ENCODE measurements at regions not wholly inside any gene's neighbourhood (a gene's known extent, or its start where the extent isn't known, plus 50 kb on each side); places are given as distances from the start of the nearest gene placed in this dataset.

GRCh38 chr16:5791011-5791657, 693.5 kb upstream of the EEF2KMT start:
- DNase-seq (ENCODE audit: low spot score in 2 of 2) (no peak), ATAC-seq (replicated peaks; ENCODE audit: extremely low read depth, poor library complexity, severe bottlenecking) (no peak)
- Mint-ChIP-seq H3K9me3 (peaks cover 29% of the 10 kb centered on the region), H3K4me1 (no peaks in the 10 kb centered on the region), H3K36me3 (ENCODE audit: insufficient read depth) (no peaks in the 10 kb centered on the region), H3K27me3 (no peaks in the 10 kb centered on the region), H3K4me3 (no peak overlapping the region), H3K27ac (ENCODE audit: low read depth) (no peak overlapping the region)

DNA sequence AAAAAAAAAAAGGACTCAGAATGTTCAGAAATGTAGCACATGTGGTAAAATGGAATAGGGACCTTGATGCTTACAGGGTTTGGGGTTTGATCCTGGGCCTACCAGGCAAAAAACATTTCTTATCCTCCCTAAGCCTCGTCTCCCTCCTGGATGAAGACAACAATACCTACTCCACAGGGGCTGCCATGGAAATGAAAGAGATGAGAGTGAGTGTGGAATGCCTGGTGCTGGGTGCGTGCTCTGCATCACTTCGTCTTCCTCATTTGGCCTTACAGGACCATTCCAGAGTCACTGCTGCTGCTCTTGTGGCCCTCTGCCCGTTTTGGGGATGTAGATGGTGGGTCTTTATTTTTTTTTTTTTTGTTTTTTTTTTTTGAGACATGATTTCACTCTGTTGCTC, 692.9 kb upstream of the EEF2KMT start:
- no peak overlapping the region for H3K4me3 Mint-ChIP-seq
- H3K36me3 Mint-ChIP-seq (ENCODE audit: insufficient read depth): no peaks in the 10 kb centered on the region
- ATAC-seq (replicated peaks; ENCODE audit: extremely low read depth, poor library complexity, severe bottlenecking) (no peak), DNase-seq (ENCODE audit: low spot score in 2 of 2) (no peak)
- H3K4me1 Mint-ChIP-seq: no peaks in the 10 kb centered on the region
- H3K27ac Mint-ChIP-seq (ENCODE audit: low read depth): no peak overlapping the region
- no peaks in the 10 kb centered on the region for H3K27me3 Mint-ChIP-seq
- H3K9me3 Mint-ChIP-seq: peaks cover 30% of the 10 kb centered on the region

DNA sequence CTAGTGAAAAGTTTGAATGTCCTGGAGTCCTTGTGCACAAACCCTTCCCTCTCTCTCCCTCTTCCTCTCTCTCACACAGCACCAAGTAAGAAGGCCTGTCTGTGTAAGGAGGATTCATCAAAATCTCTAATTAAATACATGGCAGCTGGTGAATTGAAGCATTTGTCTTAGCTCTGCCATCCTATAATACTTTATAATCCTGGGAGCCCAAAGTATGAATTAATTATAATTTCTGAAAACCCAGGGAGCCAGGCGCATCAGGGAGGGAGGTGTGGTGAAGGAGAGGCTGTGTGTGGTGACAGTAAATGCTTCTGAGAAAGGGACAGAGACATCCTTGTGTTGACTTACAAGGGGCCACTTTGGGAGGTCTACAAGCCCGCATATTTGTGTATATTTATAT, 691.4 kb upstream of the EEF2KMT start:
- Mint-ChIP-seq H3K9me3 (peaks cover 28% of the 10 kb centered on the region), H3K27me3 (no peaks in the 10 kb centered on the region)

GRCh38 chr16:5781436-5781835, 683.8 kb upstream of the EEF2KMT start:
- ATAC-seq (replicated peaks; ENCODE audit: extremely low read depth, poor library complexity, severe bottlenecking): no peak
- DNase-seq (ENCODE audit: low spot score in 2 of 2): no peak
- H3K27me3 Mint-ChIP-seq: no peaks in the 10 kb centered on the region
- peaks cover 25% of the 10 kb centered on the region for H3K9me3 Mint-ChIP-seq
- H3K36me3 Mint-ChIP-seq (ENCODE audit: insufficient read depth): no peaks in the 10 kb centered on the region
- H3K4me3 Mint-ChIP-seq: no peak overlapping the region
- H3K4me1 Mint-ChIP-seq: no peaks in the 10 kb centered on the region
- H3K27ac Mint-ChIP-seq (ENCODE audit: low read depth): no peak overlapping the region

More for the DNA sequence above, 691.4 kb upstream of the EEF2KMT start:
- Mint-ChIP-seq H3K4me1 (no peaks in the 10 kb centered on the region), H3K4me3 (no peak overlapping the region), H3K36me3 (ENCODE audit: insufficient read depth) (no peaks in the 10 kb centered on the region), H3K27ac (ENCODE audit: low read depth) (no peak overlapping the region)
- DNase-seq (ENCODE audit: low spot score in 2 of 2) (no peak), ATAC-seq (replicated peaks; ENCODE audit: extremely low read depth, poor library complexity, severe bottlenecking) (no peak)

DNA sequence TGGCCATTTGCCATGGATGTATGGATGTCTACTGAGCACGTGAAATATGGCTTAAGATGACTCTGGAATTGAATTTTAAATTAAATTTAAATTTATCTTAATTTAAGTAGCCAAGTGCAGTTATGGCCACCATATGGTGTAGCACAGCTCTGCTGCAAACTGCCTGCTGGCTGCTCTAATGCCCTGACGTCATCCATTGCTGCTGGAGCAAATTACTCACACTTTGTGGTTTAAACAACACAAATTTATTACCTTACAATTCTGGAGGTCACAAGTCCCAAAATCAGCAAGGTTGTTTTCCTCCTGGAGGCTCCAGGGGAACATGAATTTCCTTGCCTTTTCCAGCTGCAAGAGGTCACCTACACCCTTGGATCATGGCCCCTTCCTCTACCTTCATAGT, 679.3 kb upstream of the EEF2KMT start:
- H3K9me3 Mint-ChIP-seq: peaks cover 19% of the 10 kb centered on the region
- H3K27ac Mint-ChIP-seq (ENCODE audit: low read depth): no peak overlapping the region
- no peaks in the 10 kb centered on the region for H3K27me3 Mint-ChIP-seq
- DNase-seq (ENCODE audit: low spot score in 2 of 2): no peak
- H3K4me3 Mint-ChIP-seq: no peak overlapping the region
- ATAC-seq (replicated peaks; ENCODE audit: extremely low read depth, poor library complexity, severe bottlenecking): no peak
- H3K36me3 Mint-ChIP-seq (ENCODE audit: insufficient read depth): no peaks in the 10 kb centered on the region
- H3K4me1 Mint-ChIP-seq: no peaks in the 10 kb centered on the region

- Mint-ChIP-seq H3K36me3 (ENCODE audit: insufficient read depth) (no peaks in the 10 kb centered on the region), H3K27me3 (no peaks in the 10 kb centered on the region), H3K4me1 (no peaks in the 10 kb centered on the region), H3K9me3 (peaks cover 19% of the 10 kb centered on the region), H3K27ac (ENCODE audit: low read depth) (no peak overlapping the region), H3K4me3 (no peak overlapping the region)
- DNase-seq (ENCODE audit: low spot score in 2 of 2) (no peak), ATAC-seq (replicated peaks; ENCODE audit: extremely low read depth, poor library complexity, severe bottlenecking) (no peak)
Observed at GRCh38 chr16:5775916-5776315, 678.3 kb upstream of the EEF2KMT start.

- ATAC-seq (replicated peaks; ENCODE audit: extremely low read depth, poor library complexity, severe bottlenecking) (no peak), DNase-seq (ENCODE audit: low spot score in 2 of 2) (no peak)
- Mint-ChIP-seq H3K27me3 (no peaks in the 10 kb centered on the region), H3K36me3 (ENCODE audit: insufficient read depth) (no peaks in the 10 kb centered on the region), H3K4me1 (no peaks in the 10 kb centered on the region), H3K27ac (ENCODE audit: low read depth) (no peak overlapping the region), H3K9me3 (peaks cover 17% of the 10 kb centered on the region), H3K4me3 (no peak overlapping the region)
Observed at GRCh38 chr16:5770118-5770517, 672.5 kb upstream of the EEF2KMT start.

GRCh38 chr16:5769513-5769912, 671.9 kb upstream of the EEF2KMT start:
- Mint-ChIP-seq H3K9me3 (peaks cover 17% of the 10 kb centered on the region), H3K4me3 (no peak overlapping the region), H3K27me3 (no peaks in the 10 kb centered on the region), H3K36me3 (ENCODE audit: insufficient read depth) (no peaks in the 10 kb centered on the region), H3K4me1 (no peaks in the 10 kb centered on the region), H3K27ac (ENCODE audit: low read depth) (no peak overlapping the region)
- DNase-seq (ENCODE audit: low spot score in 2 of 2) (no peak), ATAC-seq (replicated peaks; ENCODE audit: extremely low read depth, poor library complexity, severe bottlenecking) (no peak)

GRCh38 chr16:5768445-5768844, 670.9 kb upstream of the EEF2KMT start:
- H3K4me1 Mint-ChIP-seq: no peaks in the 10 kb centered on the region
- H3K36me3 Mint-ChIP-seq (ENCODE audit: insufficient read depth): no peaks in the 10 kb centered on the region
- no peaks in the 10 kb centered on the region for H3K27me3 Mint-ChIP-seq
- no peak overlapping the region for H3K4me3 Mint-ChIP-seq
- DNase-seq (ENCODE audit: low spot score in 2 of 2) (no peak), ATAC-seq (replicated peaks; ENCODE audit: extremely low read depth, poor library complexity, severe bottlenecking) (no peak)
- no peak overlapping the region for H3K27ac Mint-ChIP-seq (ENCODE audit: low read depth)
- peaks cover 17% of the 10 kb centered on the region for H3K9me3 Mint-ChIP-seq

DNA sequence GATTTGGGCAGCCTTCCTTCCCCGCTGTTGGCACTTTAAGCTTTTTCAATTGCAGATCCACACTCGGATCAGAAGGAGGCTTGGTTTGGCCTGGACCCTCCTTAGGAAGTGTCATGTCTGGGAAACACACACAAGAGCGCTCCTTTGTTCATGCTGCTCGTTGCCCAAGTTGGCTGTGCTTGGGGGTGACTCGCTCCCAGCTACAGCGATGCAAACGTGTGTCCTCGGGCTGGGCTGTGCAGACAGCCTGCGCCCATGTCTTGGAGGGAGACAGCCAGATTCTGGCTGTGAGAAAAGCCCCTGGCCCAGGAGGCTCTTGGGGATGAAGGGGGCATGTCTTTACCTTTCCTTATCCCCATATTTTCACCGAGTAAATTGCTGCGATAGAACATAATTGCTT, 665.6 kb upstream of the EEF2KMT start:
- no peak overlapping the region for H3K4me3 Mint-ChIP-seq
- DNase-seq (ENCODE audit: low spot score in 2 of 2) (no peak), ATAC-seq (replicated peaks; ENCODE audit: extremely low read depth, poor library complexity, severe bottlenecking) (no peak)
- no peak overlapping the region for H3K27ac Mint-ChIP-seq (ENCODE audit: low read depth)
- H3K9me3 Mint-ChIP-seq: peaks cover 37% of the 10 kb centered on the region
- no peaks in the 10 kb centered on the region for H3K4me1 Mint-ChIP-seq
- no peaks in the 10 kb centered on the region for H3K36me3 Mint-ChIP-seq (ENCODE audit: insufficient read depth)
- no peaks in the 10 kb centered on the region for H3K27me3 Mint-ChIP-seq

DNA sequence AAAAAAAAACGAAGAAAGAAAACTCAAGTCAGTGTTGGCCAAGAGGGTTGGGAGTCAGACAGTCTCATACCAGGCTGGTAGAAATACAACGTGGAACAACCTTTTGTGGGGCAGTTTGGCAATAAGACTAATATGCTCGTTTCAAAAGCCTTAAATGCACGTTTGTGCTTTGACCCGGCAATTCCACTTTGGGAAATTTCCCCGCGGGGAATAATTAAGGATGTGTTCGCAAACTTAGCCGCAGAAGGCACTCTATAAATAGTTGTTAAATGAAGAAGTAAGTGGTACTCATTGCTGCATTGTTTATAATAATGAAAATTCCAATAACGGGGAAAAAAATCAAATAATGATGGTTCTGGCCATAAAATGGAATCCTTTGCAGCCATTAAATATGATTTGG, 664.8 kb upstream of the EEF2KMT start:
- Mint-ChIP-seq H3K27ac (ENCODE audit: low read depth) (no peak overlapping the region), H3K4me1 (no peaks in the 10 kb centered on the region), H3K36me3 (ENCODE audit: insufficient read depth) (no peaks in the 10 kb centered on the region), H3K27me3 (no peaks in the 10 kb centered on the region), H3K9me3 (peaks cover 40% of the 10 kb centered on the region), H3K4me3 (no peak overlapping the region)
- no peak for ATAC-seq (replicated peaks; ENCODE audit: extremely low read depth, poor library complexity, severe bottlenecking)
- DNase-seq (ENCODE audit: low spot score in 2 of 2): no peak

DNA sequence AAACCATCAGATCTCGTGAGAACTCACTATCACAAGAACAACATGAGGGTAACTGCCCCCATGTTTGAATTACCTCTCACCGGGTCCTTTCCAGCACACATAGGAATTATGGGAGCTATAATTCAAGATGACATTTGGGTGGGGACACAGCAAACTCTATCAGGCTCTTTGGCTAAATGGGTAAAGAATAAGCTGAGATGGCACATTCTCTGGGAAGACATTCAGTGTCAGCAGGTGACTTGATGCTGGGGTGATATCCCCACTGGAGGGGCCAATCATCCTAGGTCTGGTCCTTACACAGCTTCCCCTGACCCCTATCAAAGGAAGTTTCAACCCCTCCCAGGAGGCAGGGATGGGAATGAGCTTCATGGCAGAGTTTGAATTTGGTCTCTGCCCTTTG, 664.0 kb upstream of the EEF2KMT start:
- no peaks in the 10 kb centered on the region for H3K36me3 Mint-ChIP-seq (ENCODE audit: insufficient read depth)
- H3K27ac Mint-ChIP-seq (ENCODE audit: low read depth): no peak overlapping the region
- DNase-seq (ENCODE audit: low spot score in 2 of 2) (no peak), ATAC-seq (replicated peaks; ENCODE audit: extremely low read depth, poor library complexity, severe bottlenecking) (no peak)
- H3K4me3 Mint-ChIP-seq: no peak overlapping the region
- H3K9me3 Mint-ChIP-seq: peaks cover 37% of the 10 kb centered on the region
- no peaks in the 10 kb centered on the region for H3K4me1 Mint-ChIP-seq
- no peaks in the 10 kb centered on the region for H3K27me3 Mint-ChIP-seq

- Mint-ChIP-seq H3K27ac (ENCODE audit: low read depth) (no peak overlapping the region), H3K9me3 (peaks cover 41% of the 10 kb centered on the region), H3K36me3 (ENCODE audit: insufficient read depth) (no peaks in the 10 kb centered on the region), H3K4me3 (no peak overlapping the region), H3K27me3 (no peaks in the 10 kb centered on the region), H3K4me1 (no peaks in the 10 kb centered on the region)
- ATAC-seq (replicated peaks; ENCODE audit: extremely low read depth, poor library complexity, severe bottlenecking) (no peak), DNase-seq (ENCODE audit: low spot score in 2 of 2) (no peak)
Observed at GRCh38 chr16:5758281-5758680, 660.7 kb upstream of the EEF2KMT start.

DNA sequence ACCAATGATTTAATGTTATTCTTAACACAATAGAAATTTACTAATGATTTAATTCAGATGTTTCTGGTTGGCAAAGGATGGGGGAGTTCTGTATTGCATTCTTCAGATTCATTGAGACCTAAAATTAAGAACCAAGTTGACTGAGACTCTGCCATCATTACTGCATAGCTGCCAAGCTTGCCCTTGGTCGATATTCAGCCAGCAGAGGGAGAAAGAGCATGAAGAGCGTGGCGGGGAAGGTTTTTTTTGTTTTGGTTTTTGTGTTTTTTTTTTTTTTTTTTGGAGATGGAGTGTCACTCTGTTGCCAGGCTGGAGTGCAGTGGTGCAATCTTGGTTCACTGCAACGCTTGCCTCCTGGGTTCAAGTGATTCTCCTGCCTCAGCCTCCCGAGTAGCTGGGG, 659.4 kb upstream of the EEF2KMT start:
- Mint-ChIP-seq H3K4me3 (no peak overlapping the region), H3K4me1 (no peaks in the 10 kb centered on the region)

More for the DNA sequence above, 659.4 kb upstream of the EEF2KMT start:
- no peak overlapping the region for H3K27ac Mint-ChIP-seq (ENCODE audit: low read depth)
- ATAC-seq (replicated peaks; ENCODE audit: extremely low read depth, poor library complexity, severe bottlenecking) (no peak), DNase-seq (ENCODE audit: low spot score in 2 of 2) (no peak)
- H3K27me3 Mint-ChIP-seq: no peaks in the 10 kb centered on the region
- no peaks in the 10 kb centered on the region for H3K36me3 Mint-ChIP-seq (ENCODE audit: insufficient read depth)
- peaks cover 41% of the 10 kb centered on the region for H3K9me3 Mint-ChIP-seq

Data from central memory CD8-positive, alpha-beta T cell (primary cell).